ENCODE measurements at regions not wholly inside any gene's neighbourhood (a gene's known extent, or its start where the extent isn't known, plus 50 kb on each side); places are given as distances from the start of the nearest gene placed in this dataset.
"Not testable (repeated sequence)": the region's sequence is repeated elsewhere in the genome, so short reads cannot be mapped to it uniquely, and the experiment has no call there.

DNA sequence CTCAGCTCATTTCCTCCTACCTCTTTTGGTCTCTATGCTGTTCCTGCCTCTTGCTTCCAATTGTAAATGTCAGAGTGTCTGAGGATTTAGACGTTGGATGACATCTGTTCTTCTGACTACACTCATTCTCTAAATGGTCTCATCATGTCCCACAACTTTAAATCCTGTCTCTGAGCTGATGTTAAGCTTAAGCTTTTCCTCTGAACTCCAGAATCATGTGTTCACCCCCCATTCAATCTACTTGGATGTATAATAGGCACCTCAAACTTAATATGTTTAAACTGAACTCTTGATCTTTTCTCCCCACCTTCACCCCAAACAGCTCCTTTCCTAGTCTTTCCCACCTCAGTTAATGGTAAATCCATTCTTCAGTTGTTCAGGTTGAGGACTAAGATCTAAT, 433.6 kb downstream of the CSNK1G3 start:
- POLR2A ChIA-PET: no interaction called here
- DNase-seq (ENCODE audit: low read depth): no peak
- CTCF ChIA-PET: interaction anchor here (0.6 kb wide), 1 partner anchor 735 kb away, joined by 4 read pairs; no protein-coding TSS in a partner anchor

GRCh38 chr5:123943151-123943550, 431.2 kb downstream of the CSNK1G3 start:
- Histone ChIP-seq H3K4me3 (ENCODE audit: low read depth, low read length) (no peak overlapping the region), H3K27me3 (ENCODE audit: control insufficient read depth, insufficient read depth, low read length) (no peaks in the 10 kb centered on the region), H3K36me3 (ENCODE audit: control insufficient read depth, insufficient read depth, low read length) (no peaks in the 10 kb centered on the region)
- no peak for TF ChIP-seq CTCF (IDR thresholded peaks at IDR 0.05; ENCODE audit: insufficient read depth, low read depth, low read length)
- ChIA-PET POLR2A (no interaction called here), CTCF (no interaction called here)
- no peak for DNase-seq (ENCODE audit: low read depth)

More for the DNA sequence above, 433.6 kb downstream of the CSNK1G3 start:
- TF ChIP-seq CTCF (IDR thresholded peaks at IDR 0.05; ENCODE audit: insufficient read depth, low read depth, low read length): no peak
- no peak overlapping the region for H3K4me3 ChIP-seq (ENCODE audit: low read depth, low read length)
- no peaks in the 10 kb centered on the region for H3K36me3 ChIP-seq (ENCODE audit: control insufficient read depth, insufficient read depth, low read length)
- H3K27me3 ChIP-seq (ENCODE audit: control insufficient read depth, insufficient read depth, low read length): no peaks in the 10 kb centered on the region

- POLR2A ChIA-PET: no interaction called here
- Histone ChIP-seq H3K27me3 (ENCODE audit: control insufficient read depth, insufficient read depth, low read length) (no peaks in the 10 kb centered on the region), H3K36me3 (ENCODE audit: control insufficient read depth, insufficient read depth, low read length) (no peaks in the 10 kb centered on the region), H3K4me3 (ENCODE audit: low read depth, low read length) (no peak overlapping the region)
- TF ChIP-seq CTCF (IDR thresholded peaks at IDR 0.05; ENCODE audit: insufficient read depth, low read depth, low read length): no peak
- no peak for DNase-seq (ENCODE audit: low read depth)
- CTCF ChIA-PET: no interaction called here
Measured at GRCh38 chr5:123940416-123940815, 428.4 kb downstream of the CSNK1G3 start.

- DNase-seq (ENCODE audit: low read depth): no peak
- no peaks in the 10 kb centered on the region for H3K36me3 ChIP-seq (ENCODE audit: control insufficient read depth, insufficient read depth, low read length)
- no peaks in the 10 kb centered on the region for H3K27me3 ChIP-seq (ENCODE audit: control insufficient read depth, insufficient read depth, low read length)
- peak; percentile 57 for TF ChIP-seq CTCF (IDR thresholded peaks at IDR 0.05; ENCODE audit: insufficient read depth, low read depth, low read length)
- no peak overlapping the region for H3K4me3 ChIP-seq (ENCODE audit: low read depth, low read length)
- CTCF ChIA-PET: interaction anchor here (0.7 kb wide), 1 partner anchor 1531 kb away, joined by 3 read pairs; no protein-coding TSS in a partner anchor
- POLR2A ChIA-PET: no interaction called here
Measured at GRCh38 chr5:123937230-123937629, 425.3 kb downstream of the CSNK1G3 start.

DNA sequence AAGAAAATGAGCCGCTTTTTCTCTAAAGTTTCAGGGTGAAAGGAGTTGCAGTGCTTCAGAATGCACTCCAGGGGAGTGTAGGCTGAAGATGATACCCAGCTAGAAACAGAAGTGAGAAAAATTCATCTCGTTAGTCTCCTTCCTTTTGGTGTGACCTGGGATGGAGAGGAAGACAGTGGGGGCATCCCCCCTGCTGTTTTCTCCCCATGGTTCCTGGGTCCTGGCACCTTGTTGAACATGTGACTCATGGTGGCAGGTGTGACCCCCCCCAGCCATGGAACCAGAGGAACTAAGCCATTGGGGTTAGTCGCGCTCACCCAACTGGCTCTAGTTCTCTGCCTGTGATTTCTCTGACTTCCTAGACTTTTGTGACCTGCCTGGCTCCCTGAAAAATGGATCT, 424.6 kb downstream of the CSNK1G3 start:
- no peak for TF ChIP-seq CTCF (IDR thresholded peaks at IDR 0.05; ENCODE audit: insufficient read depth, low read depth, low read length)
- no peak for DNase-seq (ENCODE audit: low read depth)
- no peaks in the 10 kb centered on the region for H3K27me3 ChIP-seq (ENCODE audit: control insufficient read depth, insufficient read depth, low read length)
- no peak overlapping the region for H3K4me3 ChIP-seq (ENCODE audit: low read depth, low read length)
- no peaks in the 10 kb centered on the region for H3K36me3 ChIP-seq (ENCODE audit: control insufficient read depth, insufficient read depth, low read length)
- ChIA-PET CTCF (no interaction called here), POLR2A (no interaction called here)

DNA sequence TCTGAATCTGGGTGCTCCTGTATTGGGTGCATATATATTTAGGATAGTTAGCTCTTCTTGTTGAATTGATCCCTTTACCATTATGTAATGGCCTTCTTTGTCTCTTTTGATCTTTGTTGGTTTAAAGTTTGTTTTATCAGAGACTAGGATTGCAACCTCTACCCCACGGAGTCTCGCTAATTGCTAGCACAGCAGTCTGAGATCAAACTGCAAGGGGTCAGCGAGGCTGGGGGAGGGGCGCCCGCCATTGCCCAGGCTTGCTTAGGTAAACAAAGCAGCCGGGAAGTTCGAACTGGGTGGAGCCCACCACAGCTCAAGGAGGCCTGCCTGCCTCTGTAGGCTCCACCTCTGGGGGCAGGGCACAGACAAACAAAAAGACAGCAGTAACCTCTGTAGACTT, 421.8 kb downstream of the CSNK1G3 start:
- CTCF ChIA-PET; H3K36me3 ChIP-seq (ENCODE audit: control insufficient read depth, insufficient read depth, low read length); H3K4me3 ChIP-seq (ENCODE audit: low read depth, low read length); H3K27me3 ChIP-seq (ENCODE audit: control insufficient read depth, insufficient read depth, low read length); POLR2A ChIA-PET; DNase-seq (ENCODE audit: low read depth): not testable (repeated sequence)
